ENCODE measurements at regions not wholly inside any gene's neighbourhood (a gene's known extent, or its start where the extent isn't known, plus 50 kb on each side); places are given as distances from the start of the nearest gene placed in this dataset.

DNA sequence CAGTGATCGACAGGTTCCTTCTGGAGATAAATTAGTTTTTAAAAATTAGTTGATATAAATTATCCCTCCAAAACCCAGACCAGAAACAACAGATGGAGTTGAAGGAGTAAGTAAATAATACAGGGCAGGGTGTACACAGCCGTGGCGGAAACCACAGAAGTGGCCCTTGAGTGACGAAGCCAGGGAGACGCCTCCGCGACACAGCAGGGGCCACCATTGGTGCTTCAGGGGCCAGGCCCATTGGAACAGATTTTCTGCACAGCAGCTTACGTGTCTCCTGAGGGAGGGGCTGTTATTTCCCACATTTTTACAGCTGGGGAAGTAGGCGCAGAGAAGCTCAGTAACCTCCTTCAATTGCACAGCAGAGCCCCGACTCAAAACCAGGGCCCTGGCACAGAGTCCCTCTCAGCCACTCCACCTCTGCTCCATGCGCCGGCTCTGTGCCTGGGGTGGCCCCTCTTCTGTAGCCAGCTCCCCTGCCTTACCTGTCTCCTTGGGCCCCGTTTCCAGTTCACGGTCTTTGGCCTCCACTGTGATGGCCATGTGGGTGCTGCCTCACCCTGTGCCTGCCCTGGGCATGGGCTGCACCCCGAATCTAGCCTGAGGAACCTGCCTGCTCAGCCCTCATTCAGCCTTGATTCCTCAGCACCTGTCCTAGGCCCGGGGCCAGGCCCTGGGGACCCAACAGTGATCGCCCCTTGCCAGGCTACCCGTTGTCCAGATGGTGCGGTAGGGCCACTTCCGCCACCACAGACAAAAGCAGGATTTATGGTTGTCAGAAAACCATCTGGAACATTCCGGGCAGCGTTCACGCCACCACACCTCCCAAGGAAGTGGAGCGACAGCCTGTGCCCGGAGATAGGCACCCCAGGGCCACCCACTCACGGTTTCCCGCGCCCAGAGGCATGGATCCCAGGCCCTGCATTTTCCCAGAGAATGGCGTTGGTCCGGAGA lies 128.5 kb upstream of the GSE1 start:
- no peak overlapping the region for H3K4me3 ChIP-seq (ENCODE audit: low read depth, low read length)
- TF ChIP-seq, protein P1, sequence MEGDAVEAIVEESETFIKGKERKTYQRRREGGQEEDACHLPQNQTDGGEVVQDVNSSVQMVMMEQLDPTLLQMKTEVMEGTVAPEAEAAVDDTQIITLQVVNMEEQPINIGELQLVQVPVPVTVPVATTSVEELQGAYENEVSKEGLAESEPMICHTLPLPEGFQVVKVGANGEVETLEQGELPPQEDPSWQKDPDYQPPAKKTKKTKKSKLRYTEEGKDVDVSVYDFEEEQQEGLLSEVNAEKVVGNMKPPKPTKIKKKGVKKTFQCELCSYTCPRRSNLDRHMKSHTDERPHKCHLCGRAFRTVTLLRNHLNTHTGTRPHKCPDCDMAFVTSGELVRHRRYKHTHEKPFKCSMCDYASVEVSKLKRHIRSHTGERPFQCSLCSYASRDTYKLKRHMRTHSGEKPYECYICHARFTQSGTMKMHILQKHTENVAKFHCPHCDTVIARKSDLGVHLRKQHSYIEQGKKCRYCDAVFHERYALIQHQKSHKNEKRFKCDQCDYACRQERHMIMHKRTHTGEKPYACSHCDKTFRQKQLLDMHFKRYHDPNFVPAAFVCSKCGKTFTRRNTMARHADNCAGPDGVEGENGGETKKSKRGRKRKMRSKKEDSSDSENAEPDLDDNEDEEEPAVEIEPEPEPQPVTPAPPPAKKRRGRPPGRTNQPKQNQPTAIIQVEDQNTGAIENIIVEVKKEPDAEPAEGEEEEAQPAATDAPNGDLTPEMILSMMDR (IDR thresholded peaks at IDR 0.05; ENCODE audit: borderline replicate concordance, insufficient read depth, low read depth, low read length) = no peak

DNA sequence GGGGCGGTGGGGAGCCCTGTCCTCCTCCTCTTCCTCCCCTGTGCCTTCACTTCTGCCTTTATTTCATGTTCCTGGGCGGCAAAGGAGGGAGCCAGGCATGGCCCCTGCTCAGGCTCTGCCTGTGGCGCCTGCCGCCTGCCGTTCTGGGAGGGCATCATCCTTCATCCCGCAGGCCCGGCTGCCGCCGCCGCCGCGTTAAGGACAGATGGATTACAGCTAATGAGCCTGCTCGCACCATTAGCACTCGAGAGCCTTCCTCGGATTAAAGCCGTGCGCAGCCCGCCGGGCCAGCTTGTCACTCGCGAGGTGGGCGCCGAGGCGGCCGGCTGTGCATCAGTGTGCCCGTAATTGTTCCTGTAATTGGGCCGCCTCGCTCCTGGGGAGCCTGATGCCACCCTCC lies 127.7 kb upstream of the GSE1 start:
- H3K4me3 ChIP-seq (ENCODE audit: low read depth, low read length) = no peak overlapping the region
- TF ChIP-seq, protein P1 (IDR thresholded peaks at IDR 0.05; ENCODE audit: borderline replicate concordance, insufficient read depth, low read depth, low read length) = no peak

DNA sequence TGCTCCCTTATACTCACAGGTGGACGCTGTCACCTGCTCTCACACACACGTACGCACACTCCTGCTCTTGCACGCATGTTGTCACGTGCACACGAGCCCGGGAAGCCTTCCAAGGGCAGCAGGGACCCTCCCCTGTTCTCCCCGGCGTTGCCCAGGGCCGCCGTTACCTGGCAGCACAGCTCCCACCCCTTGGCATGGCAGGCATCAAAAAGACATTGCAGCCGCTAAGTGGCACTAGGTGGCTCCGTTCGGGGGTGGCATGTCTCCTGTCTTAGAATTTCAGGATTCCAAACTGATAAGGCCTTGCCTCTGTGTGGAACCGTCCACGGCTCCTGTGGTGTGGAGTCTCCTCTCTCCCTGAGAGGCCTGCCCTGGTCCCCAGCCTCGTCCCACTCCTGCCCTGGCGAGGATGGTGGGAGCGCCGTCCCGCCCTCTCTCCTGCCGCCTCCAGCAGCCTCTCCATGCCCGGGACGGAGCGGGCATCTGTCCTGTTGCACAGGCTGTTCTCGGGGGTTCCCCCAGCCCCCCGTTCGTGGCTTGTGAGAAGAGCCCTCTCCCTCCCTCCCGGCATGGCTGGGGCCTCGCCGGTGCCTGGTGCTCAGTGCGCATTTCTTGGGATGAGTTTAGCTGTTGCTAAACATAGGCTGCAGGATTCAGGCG lies 126.7 kb upstream of the GSE1 start:
- H3K4me3 ChIP-seq (ENCODE audit: low read depth, low read length) = no peak overlapping the region
- TF ChIP-seq, protein P1 (IDR thresholded peaks at IDR 0.05; ENCODE audit: borderline replicate concordance, insufficient read depth, low read depth, low read length) = no peak

DNA sequence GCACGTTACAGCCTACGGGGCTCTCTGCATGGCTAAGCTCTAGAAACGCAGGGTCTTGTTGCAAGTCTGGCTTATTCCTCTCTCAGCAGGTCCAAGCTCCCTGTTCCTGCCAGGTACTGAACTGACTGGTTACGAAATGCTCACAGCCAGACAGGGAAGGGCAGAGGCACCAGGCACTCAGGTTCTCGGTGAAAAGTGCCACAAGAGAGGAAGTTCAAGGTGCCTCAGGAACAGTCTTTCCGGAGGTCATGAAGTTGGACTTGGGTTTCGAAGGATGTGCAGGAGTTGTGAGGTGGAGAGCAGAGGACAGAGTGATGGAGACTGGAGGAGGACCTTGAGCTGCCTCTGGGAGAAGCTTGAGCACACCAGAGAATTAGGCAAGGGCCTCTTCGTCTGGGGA lies 124.7 kb upstream of the GSE1 start:
- no peak overlapping the region for H3K4me3 ChIP-seq (ENCODE audit: low read depth, low read length)
- TF ChIP-seq, protein P1 (IDR thresholded peaks at IDR 0.05; ENCODE audit: borderline replicate concordance, insufficient read depth, low read depth, low read length) = no peak

DNA sequence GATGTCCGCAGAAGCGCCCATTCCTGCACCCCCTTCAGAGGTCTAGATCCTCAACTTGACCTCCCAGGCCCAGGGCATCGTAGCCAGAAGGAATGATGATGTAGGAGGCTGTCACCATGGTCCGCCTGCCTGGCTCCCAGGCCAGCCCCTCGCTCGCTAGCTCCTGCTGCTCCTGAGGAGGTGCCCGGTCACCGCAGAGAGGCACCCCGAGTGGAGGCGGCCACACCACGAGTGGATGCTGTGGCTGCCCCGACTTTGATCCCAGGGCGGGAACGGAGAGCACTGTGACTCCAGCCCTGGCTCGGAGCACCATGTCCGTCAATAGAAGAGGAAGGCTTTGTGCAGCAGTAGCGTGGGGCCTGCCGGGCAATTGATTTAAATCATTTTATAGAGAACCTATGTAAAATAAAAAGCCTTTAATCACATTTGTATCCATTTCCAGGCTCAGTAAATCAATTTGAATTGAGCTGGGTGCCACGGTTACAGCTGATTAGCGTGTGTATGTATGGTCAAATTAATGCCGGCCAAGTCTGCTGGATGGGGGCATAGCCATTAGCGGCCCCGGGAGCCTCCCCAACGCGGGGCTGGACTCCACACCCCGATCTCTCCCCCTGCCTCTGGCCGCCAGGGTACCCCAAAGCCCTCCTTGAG lies 122.6 kb upstream of the GSE1 start:
- no peak overlapping the region for H3K4me3 ChIP-seq (ENCODE audit: low read depth, low read length)
- TF ChIP-seq, protein P1 (IDR thresholded peaks at IDR 0.05; ENCODE audit: borderline replicate concordance, insufficient read depth, low read depth, low read length) = no peak

DNA sequence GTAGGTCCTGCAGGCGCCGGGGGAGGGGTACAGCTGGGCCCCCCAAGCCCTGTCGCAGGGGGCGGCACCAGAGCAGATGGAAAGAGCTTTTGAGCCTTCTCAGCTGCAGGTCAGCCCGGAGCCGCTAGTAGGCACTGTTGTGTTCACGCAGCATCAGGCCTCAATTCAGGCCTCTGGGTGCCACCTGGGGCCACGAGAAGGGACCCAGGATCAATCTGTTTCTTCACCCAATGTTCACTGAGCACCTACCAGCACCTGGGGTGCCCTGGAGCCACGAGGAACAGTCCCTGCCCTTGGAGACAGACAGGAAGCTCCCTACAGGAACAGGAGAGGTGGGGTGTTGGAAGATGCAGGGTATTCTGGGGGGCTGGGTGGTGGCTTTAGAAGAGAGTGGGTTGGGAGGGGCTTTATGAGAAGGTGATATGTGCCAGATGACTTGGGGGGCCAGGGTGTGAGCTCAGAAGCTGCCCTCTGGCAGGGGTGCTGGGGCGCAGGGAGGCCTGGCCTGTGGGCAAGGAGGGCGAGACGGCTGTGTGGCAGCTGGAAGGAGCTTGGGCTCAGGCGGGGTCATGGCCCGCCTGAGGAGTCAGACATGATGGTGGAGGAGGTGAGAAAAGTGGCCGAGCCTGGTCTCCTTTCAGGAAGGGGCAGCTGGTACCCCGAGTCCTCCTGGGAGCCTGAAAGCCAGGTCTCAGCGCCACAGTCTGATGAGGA lies 121.9 kb upstream of the GSE1 start:
- TF ChIP-seq, protein P1 (IDR thresholded peaks at IDR 0.05; ENCODE audit: borderline replicate concordance, insufficient read depth, low read depth, low read length) = peak; percentile 100
- no peak overlapping the region for H3K4me3 ChIP-seq (ENCODE audit: low read depth, low read length)

All from GM12875 (cell line).